ENCODE measurements at regions not wholly inside any gene's neighbourhood (a gene's known extent, or its start where the extent isn't known, plus 50 kb on each side); places are given as distances from the start of the nearest gene placed in this dataset.

GRCh38 chr2:240249423-240250149, 109.1 kb upstream of the OTOS start:
- Histone ChIP-seq H4K8ac (ENCODE audit: extremely low read depth, insufficient read depth, low read length) (0 out of 2 replicates have a peak overlapping the region, but pooled peaks have one; percentile 39), H4K5ac (ENCODE audit: insufficient read length, low read depth, low read length) (no peak overlapping the region), H3K56ac (replicated peaks; ENCODE audit: insufficient read length, low read depth, low read length) (no peak overlapping the region), H2BK5ac (ENCODE audit: low read depth, low read length) (no peak overlapping the region), H3K9me3 (ENCODE audit: insufficient read depth in 2 of 2, low read depth in 1 of 2, low read length in 1 of 2) (no peaks in the 10 kb centered on the region), H3K4me2 (ENCODE audit: insufficient read depth in 1 of 2, low read depth in 2 of 2, low read length in 2 of 2) (no peak overlapping the region), H2AK5ac (ENCODE audit: low read depth, low read length) (no peak overlapping the region), H3K79me1 (ENCODE audit: low read depth, low read length) (no peaks in the 10 kb centered on the region), H3K18ac (ENCODE audit: extremely low read depth, low read length) (no peak overlapping the region), H3K23ac (ENCODE audit: insufficient read length) (no peak overlapping the region), H2BK20ac (ENCODE audit: low read length) (no peak overlapping the region), H3K23me2 (ENCODE audit: low read depth, low read length) (no peaks in the 10 kb centered on the region), H3K9ac (replicated peaks in 1 of 4; ENCODE audit: extremely low read depth in 1 of 4, low read depth in 3 of 4, low read length in 3 of 4) (no peak overlapping the region), H2BK15ac (ENCODE audit: low read length) (no peak overlapping the region), H2BK120ac (replicated peaks; ENCODE audit: low read depth, low read length) (no peak overlapping the region), H3K4ac (replicated peaks; ENCODE audit: insufficient read length, low read depth, low read length) (no peak overlapping the region), H3K4me1 (replicated peaks in 1 of 4; ENCODE audit: control insufficient read depth in 3 of 4, insufficient read depth in 4 of 4, low read length in 3 of 4) (peaks cover 0 to 19% (median 0%) of the 10 kb centered on the region in 4 experiments; a peak in 4 of 7 replicates), H2BK12ac (ENCODE audit: low read depth, low read length) (no peak overlapping the region), H3K4me3 (ENCODE audit: extremely low read depth in 1 of 4, insufficient read depth in 2 of 4, low read depth in 3 of 4, low read length in 4 of 4) (no peak overlapping the region), H4K20me1 (replicated peaks in 1 of 2; ENCODE audit: control insufficient read depth in 1 of 2, insufficient read depth in 2 of 2, low read length in 2 of 2) (no peaks in the 10 kb centered on the region), H3K14ac (ENCODE audit: insufficient read length) (no peak overlapping the region), H3K79me2 (ENCODE audit: control insufficient read depth in 1 of 2, insufficient read depth in 2 of 2, low read length in 2 of 2) (no peaks in the 10 kb centered on the region), H4K91ac (replicated peaks; ENCODE audit: insufficient read length, low read length) (no peak overlapping the region), H3K27ac (ENCODE audit: low read depth, low read length) (no peak overlapping the region), H3K27me3 (replicated peaks in 1 of 4; ENCODE audit: control insufficient read depth in 3 of 4, extremely low read depth in 1 of 4, insufficient read depth in 3 of 4, low read length in 3 of 4) (no peaks in the 10 kb centered on the region; a peak in 2 of 7 replicates), H2AFZ (ENCODE audit: low read length) (no peak overlapping the region), H3K36me3 (ENCODE audit: control insufficient read depth in 2 of 4, insufficient read depth in 4 of 4, low read length in 3 of 4) (no peaks in the 10 kb centered on the region)
- FAIRE-seq: no peak
- WGBS, 2 experiments (ENCODE audit: extremely low coverage in 1 of 2, insufficient coverage in 1 of 2, insufficient read length in 1 of 2, insufficient replicate concordance in 2 of 2, low coverage in 1 of 2, low lambda C conversion rate in 2 of 2, missing lambda C conversion rate in 1 of 2): 89% methylated on average over 20 of the region's 21 CpGs; no CpG with 5 or more reads in 1 of the 2 experiments
- ChIA-PET CTCF (ENCODE audit: partially characterized antibody) (no interaction called here), POLR2A (ENCODE audit: partially characterized antibody) (no interaction called here)
- no peak for DNase-seq (ENCODE audit: low read depth in 1 of 2, low spot score in 2 of 2)
- TF ChIP-seq SRF (IDR thresholded peaks at IDR 0.05; ENCODE audit: low read depth, low read length) (no peak), RXRA (IDR thresholded peaks at IDR 0.05; ENCODE audit: insufficient read depth, low read depth, low read length) (no peak), ASH2L (IDR thresholded peaks at IDR 0.05; ENCODE audit: low read length) (no peak), BCL11A (IDR thresholded peaks at IDR 0.05; ENCODE audit: low read depth in 2 of 2, low read length in 2 of 2) (no peak), EGR1 (IDR thresholded peaks at IDR 0.05; ENCODE audit: borderline replicate concordance, low read depth, low read length) (no peak), CTCF (IDR thresholded peaks at IDR 0.05; ENCODE audit: control extremely low read depth in 1 of 3, insufficient read depth in 1 of 3, low read depth in 1 of 3, low read length in 3 of 3) (no peak), RBBP5 (IDR thresholded peaks at IDR 0.05; ENCODE audit: borderline replicate concordance, low read depth, low read length) (no peak), NRF1 (IDR thresholded peaks at IDR 0.05; ENCODE audit: low read depth, low read length) (no peak), FOSL1 (IDR thresholded peaks at IDR 0.05; ENCODE audit: insufficient read depth, low read depth, low read length) (no peak), ZNF274 (IDR thresholded peaks at IDR 0.05; ENCODE audit: borderline replicate concordance, extremely low read depth, low read length) (no peak), CBX5 (IDR thresholded peaks at IDR 0.05; ENCODE audit: low read depth, low read length) (no peak)

All from H1 (cell line).